Fibroblast of mammary gland (primary cell): ENCODE measurements at regions not wholly inside any gene's neighbourhood (a gene's known extent, or its start where the extent isn't known, plus 50 kb on each side); places are given as distances from the start of the nearest gene placed in this dataset.
"Not testable (repeated sequence)": the region's sequence is repeated elsewhere in the genome, so short reads cannot be mapped to it uniquely, and the experiment has no call there.

ENCODE experiments used
- DNase-seq: peaks from one replicate; pipeline ENCODE4 v3.0.0-alpha.2; 2010; ENCODE audit warnings: low read depth
- H3K4me3 ChIP-seq: 2 replicates; pipeline ENCODE4 v1.5.1; 2011; ENCODE audit warnings: low read depth, mild to moderate bottlenecking, low read length, moderate library complexity; ENCODE audit not compliant: control insufficient read depth
- CTCF ChIP-seq: conservative IDR thresholded peaks from 2 replicates; pipeline ENCODE4 v1.5.1; 2011; ENCODE audit warnings: low read depth, low read length, inconsistent platforms; ENCODE audit not compliant: control insufficient read depth, insufficient read depth

GRCh38 chr1:73711089-73711488 is 486.9 kb downstream of the LRRIQ3 start:
- no peak for TF ChIP-seq CTCF
- no peak overlapping the region for H3K4me3 ChIP-seq
- DNase-seq: no peak

GRCh38 chr1:73701826-73702225 is 496.1 kb downstream of the LRRIQ3 start:
- TF ChIP-seq CTCF: no peak
- no peak overlapping the region for H3K4me3 ChIP-seq
- DNase-seq: no peak

GRCh38 chr1:73676186-73676585 is 521.8 kb downstream of the LRRIQ3 start:
- no peak overlapping the region for H3K4me3 ChIP-seq
- DNase-seq: no peak
- no peak for TF ChIP-seq CTCF

GRCh38 chr1:73674945-73675561 is 522.9 kb downstream of the LRRIQ3 start:
- TF ChIP-seq CTCF: peak; percentile 44
- H3K4me3 ChIP-seq: no peak overlapping the region
- peak; percentile 12 for DNase-seq

- TF ChIP-seq CTCF: no peak
- no peak for DNase-seq
- H3K4me3 ChIP-seq: no peak overlapping the region
Observed at GRCh38 chr1:73673971-73674370, 524.0 kb downstream of the LRRIQ3 start.

- no peak overlapping the region for H3K4me3 ChIP-seq
- DNase-seq: no peak
- no peak for TF ChIP-seq CTCF
Observed at GRCh38 chr1:73671530-73671929, 526.4 kb downstream of the LRRIQ3 start.

- H3K4me3 ChIP-seq, DNase-seq: not testable (repeated sequence)
Observed at GRCh38 chr1:73667959-73668358, 530.0 kb downstream of the LRRIQ3 start.
